ENCODE measurements at regions not wholly inside any gene's neighbourhood (a gene's known extent, or its start where the extent isn't known, plus 50 kb on each side); places are given as distances from the start of the nearest gene placed in this dataset.
"Not testable (repeated sequence)": the region's sequence is repeated elsewhere in the genome, so short reads cannot be mapped to it uniquely, and the experiment has no call there.

- Mint-ChIP-seq H3K27me3 (ENCODE audit: low read depth) (peaks cover 7% of the 10 kb centered on the region), H3K36me3 (ENCODE audit: low read depth) (no peaks in the 10 kb centered on the region), H3K9me3 (no peaks in the 10 kb centered on the region), H3K27ac (no peak overlapping the region), H3K4me1 (peaks cover 11% of the 10 kb centered on the region), H3K4me3 (no peak overlapping the region)
- TF ChIP-seq CTCF (IDR thresholded peaks at IDR 0.05; ENCODE audit: unreplicated experiment in 3 of 3) = no peak
Observed at GRCh38 chr6:141833001-141833655, 299.6 kb upstream of the GJE1 start.

- TF ChIP-seq CTCF (IDR thresholded peaks at IDR 0.05; ENCODE audit: unreplicated experiment in 3 of 3) = no peak
- Mint-ChIP-seq H3K27ac (peak overlapping the region; percentile 30 to 65 (median 50)), H3K4me1 (peaks cover 11% of the 10 kb centered on the region), H3K27me3 (ENCODE audit: low read depth) (peaks cover 7% of the 10 kb centered on the region), H3K4me3 (no peak overlapping the region), H3K9me3 (no peaks in the 10 kb centered on the region), H3K36me3 (ENCODE audit: low read depth) (no peaks in the 10 kb centered on the region)
Observed at GRCh38 chr6:141830530-141830929, 302.2 kb upstream of the GJE1 start.

GRCh38 chr6:141829566-141830360 is 303.0 kb upstream of the GJE1 start:
- Mint-ChIP-seq H3K36me3 (ENCODE audit: low read depth) (no peaks in the 10 kb centered on the region), H3K4me1 (peaks cover 11% of the 10 kb centered on the region), H3K27me3 (ENCODE audit: low read depth) (peaks cover 7% of the 10 kb centered on the region), H3K27ac (peak overlapping the region in 2 of 3 experiments; percentile 30 to 65), H3K9me3 (peaks cover 3% of the 10 kb centered on the region), H3K4me3 (no peak overlapping the region)
- no peak for TF ChIP-seq CTCF (IDR thresholded peaks at IDR 0.05; ENCODE audit: unreplicated experiment in 3 of 3)

- no peak for TF ChIP-seq CTCF (IDR thresholded peaks at IDR 0.05; ENCODE audit: unreplicated experiment in 3 of 3)
- Mint-ChIP-seq H3K9me3 (peaks cover 7% of the 10 kb centered on the region), H3K27ac (no peak overlapping the region), H3K27me3 (ENCODE audit: low read depth) (no peaks in the 10 kb centered on the region), H3K4me1 (no peaks in the 10 kb centered on the region), H3K36me3 (ENCODE audit: low read depth) (no peaks in the 10 kb centered on the region), H3K4me3 (no peak overlapping the region)
Observed at GRCh38 chr6:141824350-141824749, 308.4 kb upstream of the GJE1 start.

- not testable (repeated sequence) for H3K9me3 Mint-ChIP-seq; H3K4me3 Mint-ChIP-seq; H3K36me3 Mint-ChIP-seq (ENCODE audit: low read depth); H3K27me3 Mint-ChIP-seq (ENCODE audit: low read depth); H3K27ac Mint-ChIP-seq; H3K4me1 Mint-ChIP-seq
Observed at GRCh38 chr6:141815039-141815438, 317.7 kb upstream of the GJE1 start.

GRCh38 chr6:141809901-141810300 is 322.8 kb upstream of the GJE1 start:
- H3K36me3 Mint-ChIP-seq (ENCODE audit: low read depth) = no peaks in the 10 kb centered on the region
- no peaks in the 10 kb centered on the region for H3K27me3 Mint-ChIP-seq (ENCODE audit: low read depth)
- H3K4me1 Mint-ChIP-seq = no peaks in the 10 kb centered on the region
- no peaks in the 10 kb centered on the region for H3K9me3 Mint-ChIP-seq
- H3K27ac Mint-ChIP-seq = no peak overlapping the region
- TF ChIP-seq CTCF (IDR thresholded peaks at IDR 0.05; ENCODE audit: unreplicated experiment in 3 of 3) = no peak
- H3K4me3 Mint-ChIP-seq = no peak overlapping the region

Data from nephron (organoid).